G401 (cell line): ENCODE measurements at regions not wholly inside any gene's neighbourhood (a gene's known extent, or its start where the extent isn't known, plus 50 kb on each side); places are given as distances from the start of the nearest gene placed in this dataset.
A peak's percentile ranks its signal among the peaks of the same experiment; 100 is the strongest.

Experiments
- DNase-seq: peaks from one replicate; pipeline ENCODE4 v3.0.0-alpha.2; 2015; ENCODE audit warnings: low spot score
- in situ Hi-C: cut with HindIII; loops from 2 replicates; pipeline ENCODE4 v1.10.0; 2016; ENCODE audit warnings: low sequenced_read_pairs, mixed read lengths

DNA sequence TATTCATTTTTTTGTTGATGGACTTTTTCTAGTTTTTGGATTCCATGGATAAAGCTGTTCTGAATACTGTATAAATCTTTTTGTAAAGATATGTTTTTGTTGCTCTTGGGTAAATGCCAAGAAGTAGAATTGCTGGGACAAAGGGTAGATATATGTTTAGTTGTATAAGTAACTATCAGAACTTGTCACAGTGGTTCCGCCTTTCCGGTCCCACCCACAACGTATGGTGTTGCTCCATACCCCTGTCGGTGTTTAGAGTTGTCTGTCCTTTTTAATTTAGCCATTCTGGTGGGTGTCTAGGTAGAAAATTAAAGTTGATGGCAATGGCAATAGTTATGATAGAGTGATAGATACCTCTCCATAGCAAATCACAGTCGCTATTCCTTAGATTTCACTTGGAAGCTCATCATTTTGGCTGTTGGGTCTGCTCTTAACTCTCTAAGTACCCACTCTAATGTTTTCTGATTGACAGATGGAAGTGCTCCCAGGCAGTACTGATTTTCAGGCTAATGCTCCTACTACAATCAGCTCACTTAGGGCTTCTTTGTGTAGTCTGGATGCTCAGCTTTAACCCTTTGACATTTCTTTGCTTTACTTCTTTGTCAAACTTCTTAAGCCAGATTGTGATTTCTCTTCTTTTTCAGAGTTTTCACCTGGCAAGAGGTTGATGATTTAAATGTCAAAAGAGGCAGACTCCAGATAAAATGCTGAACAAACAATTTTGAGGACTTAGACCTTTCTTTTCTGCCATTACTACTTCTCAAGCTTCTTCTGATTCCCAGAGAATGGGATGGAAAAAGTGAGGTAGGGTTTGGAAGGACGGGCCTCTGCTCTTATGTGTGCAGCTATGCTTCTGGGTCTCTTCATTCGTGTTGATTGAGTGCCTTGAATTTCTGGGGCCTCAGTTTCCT is 156.4 kb downstream of the AQP4 start:
- no peak for DNase-seq
- in situ Hi-C loops: no loop called here

GRCh38 chr18:26706911-26707351 is 158.6 kb downstream of the AQP4 start:
- no peak for DNase-seq
- in situ Hi-C loops: no loop called here

DNA sequence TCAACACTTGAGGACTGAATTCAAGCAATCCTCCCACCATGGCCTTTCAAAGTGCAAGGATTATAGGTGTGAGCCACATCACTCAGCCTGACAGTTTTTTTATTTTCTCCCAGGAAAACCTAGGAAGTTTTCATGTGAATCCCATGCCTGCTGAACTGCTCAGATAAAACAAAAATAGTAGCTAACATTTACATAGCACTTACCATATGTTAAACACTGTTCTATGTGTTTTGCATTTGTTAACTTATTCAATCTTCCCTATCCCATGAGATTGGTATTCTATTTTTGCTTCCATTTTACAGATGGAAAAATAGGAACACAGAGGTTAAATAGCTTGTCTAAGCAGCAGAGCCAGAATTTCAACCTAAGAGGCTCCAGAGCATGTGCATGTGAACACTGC is 157.4 kb upstream of the KCTD1 start:
- in situ Hi-C loops: no loop called here
- DNase-seq: no peak

GRCh38 chr18:26703170-26703930 is 155.0 kb upstream of the KCTD1 start:
- DNase-seq: no peak

GRCh38 chr18:26702086-26702485 is 153.7 kb upstream of the KCTD1 start:
- DNase-seq: no peak
- in situ Hi-C loops: no loop called here

More at GRCh38 chr18:26703170-26703930, 155.0 kb upstream of the KCTD1 start:
- in situ Hi-C loops: no loop called here

GRCh38 chr18:26700728-26701127 is 152.4 kb upstream of the KCTD1 start:
- in situ Hi-C loops: no loop called here
- no peak for DNase-seq

DNA sequence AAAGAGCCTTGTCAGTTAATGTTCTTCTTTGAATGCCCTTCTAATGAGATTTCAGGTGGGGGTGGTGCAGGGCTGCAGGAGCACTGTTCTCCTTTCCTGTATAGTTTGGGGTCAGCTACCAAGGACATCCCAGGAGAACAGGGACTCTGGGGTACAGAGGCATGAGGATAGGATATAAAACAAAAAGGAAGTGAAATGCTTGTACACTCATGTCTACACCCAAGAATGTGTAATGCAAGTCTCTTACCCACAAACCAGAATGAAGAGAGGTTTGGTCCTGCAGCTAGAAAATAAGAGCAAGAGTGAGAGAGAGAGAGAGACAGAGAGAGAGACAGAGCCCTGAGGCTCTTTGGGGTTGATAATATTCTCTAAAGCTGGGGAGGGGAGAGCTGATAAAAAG is 151.8 kb upstream of the KCTD1 start:
- DNase-seq: no peak
- in situ Hi-C loops: no loop called here

DNA sequence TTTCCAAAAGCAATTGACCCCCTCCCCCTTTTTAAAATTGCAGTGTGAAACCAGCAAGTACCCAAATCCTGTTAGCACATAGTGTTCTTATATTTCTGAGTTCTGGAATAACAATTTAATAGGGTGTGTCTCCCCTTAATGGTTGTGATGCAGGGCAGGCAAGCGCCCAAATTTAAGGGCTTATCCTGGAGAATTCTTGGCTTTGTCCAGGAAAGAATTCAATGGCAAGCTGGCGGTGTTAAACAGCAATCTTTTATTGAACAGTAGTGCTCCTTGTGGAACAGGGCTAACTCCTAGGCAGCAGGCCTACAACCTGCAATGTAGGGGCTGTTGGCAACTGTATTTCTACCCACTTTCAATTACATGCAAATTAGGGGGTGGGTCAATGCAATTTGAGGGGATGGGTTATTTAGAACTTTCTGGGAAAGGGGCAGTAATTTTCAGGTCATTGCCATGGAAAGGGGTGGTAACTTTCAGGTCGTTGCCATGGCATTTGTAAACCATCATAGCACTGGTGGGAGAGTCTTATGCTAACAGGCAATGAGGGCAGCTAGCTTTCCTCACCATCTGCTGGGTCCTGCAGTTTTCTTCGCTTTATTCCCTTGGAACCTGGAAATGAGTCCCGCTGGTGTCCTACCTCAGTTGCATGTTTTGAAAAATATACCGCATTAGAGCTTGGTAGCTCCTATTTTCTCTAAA is 149.0 kb upstream of the KCTD1 start:
- in situ Hi-C loops: no loop called here
- no peak for DNase-seq

DNA sequence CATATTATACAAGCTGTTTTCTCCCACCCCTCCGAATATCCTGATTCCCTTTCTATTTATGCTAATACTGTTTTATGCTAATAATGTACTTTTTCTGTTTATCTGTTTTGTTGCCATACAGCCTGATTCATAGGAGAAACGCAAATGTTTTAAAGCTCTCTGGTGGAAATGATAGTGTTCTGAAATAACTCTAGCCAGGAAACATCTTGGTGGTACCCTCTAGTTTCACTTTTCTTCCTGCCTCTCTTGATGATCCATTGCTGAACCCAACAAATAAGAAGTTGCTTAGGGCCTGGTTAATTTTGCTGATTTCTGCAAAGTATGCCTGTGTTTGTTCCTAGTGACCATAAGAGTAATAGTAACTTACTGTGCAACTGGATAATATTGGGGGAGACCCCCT is 148.4 kb upstream of the KCTD1 start:
- no peak for DNase-seq
- in situ Hi-C loops: no loop called here

DNA sequence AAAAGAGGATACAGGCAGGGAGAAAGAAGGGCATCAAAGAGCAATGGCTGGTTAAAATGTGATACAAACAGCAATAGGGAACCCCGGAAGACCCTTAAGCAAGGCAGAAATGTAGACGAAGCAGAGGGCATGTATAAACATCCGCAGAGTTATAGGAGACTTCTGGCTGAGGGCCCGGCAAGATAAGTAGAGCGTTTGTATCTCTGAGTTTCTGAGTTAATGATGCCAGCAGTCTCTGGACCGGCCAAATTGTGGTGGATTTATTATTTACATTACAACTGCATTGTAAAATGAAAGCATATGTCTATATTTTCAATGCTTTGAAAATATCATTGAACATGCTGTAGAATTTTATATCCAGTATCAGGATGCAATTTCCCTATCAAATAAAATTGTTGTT is 148.0 kb upstream of the KCTD1 start:
- no peak for DNase-seq
- in situ Hi-C loops: no loop called here

GRCh38 chr18:26689226-26689879 is 141.0 kb upstream of the KCTD1 start:
- in situ Hi-C loops: no loop called here
- DNase-seq: no peak

- DNase-seq: no peak
- in situ Hi-C loops: no loop called here
Measured at GRCh38 chr18:26686532-26686931, 138.2 kb upstream of the KCTD1 start.

DNA sequence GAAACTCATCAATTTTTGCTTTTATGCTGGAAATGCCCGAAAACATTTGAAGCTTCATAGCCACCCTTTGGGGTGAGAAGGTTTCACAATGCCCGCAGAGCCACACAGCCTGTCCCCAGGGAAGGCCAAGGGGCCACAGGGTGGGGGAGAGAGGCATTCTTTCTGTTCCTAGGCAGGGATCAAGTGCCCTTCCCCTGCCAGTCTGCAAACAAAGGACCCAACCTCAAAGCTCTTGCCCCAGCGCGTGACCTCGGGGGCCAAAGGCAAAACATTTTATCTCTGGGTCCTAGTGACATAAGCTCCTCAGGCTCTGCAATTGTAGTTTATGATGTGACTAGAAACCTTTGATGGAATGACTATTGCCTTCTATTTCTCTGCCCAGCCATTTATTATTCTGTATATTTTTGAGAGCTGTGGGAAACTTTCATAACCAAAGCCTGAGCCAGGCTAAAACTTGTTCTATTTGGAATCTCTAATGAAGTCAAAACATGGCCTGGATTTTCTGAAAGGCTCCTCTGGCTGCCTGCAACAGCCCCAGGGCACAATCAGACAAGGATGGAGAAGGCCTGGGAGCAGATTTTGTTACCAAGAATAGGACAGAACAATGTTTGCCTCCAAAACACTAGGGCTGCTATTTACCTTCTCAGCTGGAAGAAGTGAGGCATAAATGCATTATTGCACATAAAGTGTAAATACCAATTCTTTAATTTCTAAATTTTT is 137.2 kb upstream of the KCTD1 start:
- in situ Hi-C loops: no loop called here
- DNase-seq: peak; percentile 12

- no peak for DNase-seq
- in situ Hi-C loops: no loop called here
Measured at GRCh38 chr18:26677957-26678356, 129.6 kb upstream of the KCTD1 start.

GRCh38 chr18:26667046-26667445 is 118.7 kb upstream of the KCTD1 start:
- DNase-seq: no peak
- in situ Hi-C loops: no loop called here

GRCh38 chr18:26662996-26663395 is 114.6 kb upstream of the KCTD1 start:
- in situ Hi-C loops: no loop called here

GRCh38 chr18:26657631-26658581 is 109.6 kb upstream of the KCTD1 start:
- in situ Hi-C loops: no loop called here
- peak; percentile 39 for DNase-seq

More at GRCh38 chr18:26662996-26663395, 114.6 kb upstream of the KCTD1 start:
- DNase-seq: no peak
